ENCODE measurements at regions not wholly inside any gene's neighbourhood (a gene's known extent, or its start where the extent isn't known, plus 50 kb on each side); places are given as distances from the start of the nearest gene placed in this dataset.

GRCh38 chr7:32218154-32218467 is 147.9 kb upstream of the PDE1C start:
- Histone ChIP-seq H3K36me3 (no peaks in the 10 kb centered on the region), H3K9me3 (no peaks in the 10 kb centered on the region), H3K27ac (no peak overlapping the region), H3K4me3 (no peak overlapping the region), H3K4me1 (no peaks in the 10 kb centered on the region), H3K27me3 (no peaks in the 10 kb centered on the region)
- DNase-seq: no peak
- no peak for TF ChIP-seq CTCF (IDR thresholded peaks at IDR 0.05)
- intact Hi-C loops (cut with DNase I; ENCODE audit: low total_unique reads): loop anchor here (10.0 kb wide), 1 partner anchor 127 kb away; no protein-coding TSS in a partner anchor

GRCh38 chr7:32217341-32218153 is 147.3 kb upstream of the PDE1C start:
- Histone ChIP-seq H3K27me3 (peaks cover 0 to 6% of the 10 kb centered on the region in 2 donors), H3K36me3 (no peaks in the 10 kb centered on the region), H3K27ac (no peak overlapping the region), H3K4me1 (no peaks in the 10 kb centered on the region), H3K9me3 (no peaks in the 10 kb centered on the region), H3K4me3 (no peak overlapping the region)
- TF ChIP-seq CTCF (IDR thresholded peaks at IDR 0.05): no peak
- intact Hi-C loops (cut with DNase I; ENCODE audit: low total_unique reads): loop anchor here (10.0 kb wide), 1 partner anchor 127 kb away; no protein-coding TSS in a partner anchor
- no peak for DNase-seq

- H3K27me3 ChIP-seq: peaks cover 0 to 7% of the 10 kb centered on the region in 2 donors
- no peaks in the 10 kb centered on the region for H3K4me1 ChIP-seq
- no peaks in the 10 kb centered on the region for H3K36me3 ChIP-seq
- TF ChIP-seq CTCF (IDR thresholded peaks at IDR 0.05): no peak
- H3K9me3 ChIP-seq: no peaks in the 10 kb centered on the region
- intact Hi-C loops (cut with DNase I; ENCODE audit: low total_unique reads): loop anchor here (10.0 kb wide), 1 partner anchor 128 kb away; no protein-coding TSS in a partner anchor
- no peak overlapping the region for H3K4me3 ChIP-seq
- H3K27ac ChIP-seq: no peak overlapping the region
- no peak for DNase-seq
Measured at GRCh38 chr7:32216759-32217158, 146.6 kb upstream of the PDE1C start.

GRCh38 chr7:32215697-32216096 is 145.5 kb upstream of the PDE1C start:
- Histone ChIP-seq H3K4me3 (no peak overlapping the region), H3K27ac (no peak overlapping the region), H3K27me3 (peaks cover 0 to 7% of the 10 kb centered on the region in 2 donors), H3K4me1 (no peaks in the 10 kb centered on the region), H3K36me3 (no peaks in the 10 kb centered on the region), H3K9me3 (no peaks in the 10 kb centered on the region)
- intact Hi-C loops (cut with DNase I; ENCODE audit: low total_unique reads): loop anchor here (10.0 kb wide), 1 partner anchor 129 kb away; no protein-coding TSS in a partner anchor
- no peak for DNase-seq
- TF ChIP-seq CTCF (IDR thresholded peaks at IDR 0.05): no peak

GRCh38 chr7:32214913-32215312 is 144.7 kb upstream of the PDE1C start:
- H3K27ac ChIP-seq: no peak overlapping the region
- intact Hi-C loops (cut with DNase I; ENCODE audit: low total_unique reads): loop anchor here (10.0 kb wide), 1 partner anchor 130 kb away; no protein-coding TSS in a partner anchor
- no peak for TF ChIP-seq CTCF (IDR thresholded peaks at IDR 0.05)
- no peaks in the 10 kb centered on the region for H3K9me3 ChIP-seq
- no peaks in the 10 kb centered on the region for H3K4me1 ChIP-seq
- no peaks in the 10 kb centered on the region for H3K36me3 ChIP-seq
- peaks cover 0 to 7% of the 10 kb centered on the region in 2 donors for H3K27me3 ChIP-seq
- DNase-seq: no peak
- H3K4me3 ChIP-seq: no peak overlapping the region

All from tibial artery (tissue), 4 donors.